Skeletal muscle cell (primary cell): ENCODE measurements at regions not wholly inside any gene's neighbourhood (a gene's known extent, or its start where the extent isn't known, plus 50 kb on each side); places are given as distances from the start of the nearest gene placed in this dataset.

Experiments used
- DNase-seq: peaks from one replicate; pipeline ENCODE4 v3.0.0-alpha.2; 2010; ENCODE audit warnings: low read depth
- H3K4me3 ChIP-seq: 2 replicates; pipeline ENCODE4 v1.5.1; 2011; ENCODE audit warnings: low read depth, mild to moderate bottlenecking, control low read depth, low read length, moderate library complexity

GRCh38 chr16:11492808-11493530 lies 93.8 kb downstream of the LITAF start:
- no peak overlapping the region for H3K4me3 ChIP-seq
- no peak for DNase-seq

- no peak for DNase-seq
- no peak overlapping the region for H3K4me3 ChIP-seq
Measured at GRCh38 chr16:11493531-11493929, 93.2 kb downstream of the LITAF start.

GRCh38 chr16:11494029-11494428 lies 92.7 kb downstream of the LITAF start:
- no peak for DNase-seq
- H3K4me3 ChIP-seq = no peak overlapping the region

GRCh38 chr16:11494433-11494832 lies 92.3 kb downstream of the LITAF start:
- DNase-seq = no peak
- H3K4me3 ChIP-seq = no peak overlapping the region

GRCh38 chr16:11495066-11495407 lies 91.7 kb downstream of the LITAF start:
- no peak overlapping the region for H3K4me3 ChIP-seq
- DNase-seq = no peak
